GM12875 (cell line): ENCODE measurements at regions not wholly inside any gene's neighbourhood (a gene's known extent, or its start where the extent isn't known, plus 50 kb on each side); places are given as distances from the start of the nearest gene placed in this dataset.

Experiments used
- H3K4me3 ChIP-seq: one replicate; pipeline ENCODE4 v1.5.1; 2011; ENCODE audit warnings: low read depth, low read length, control low read depth
- CTCF ChIP-seq: IDR thresholded peaks from 2 replicates; pipeline ENCODE4 v1.5.1; 2011; ENCODE audit warnings: low read depth, mild to moderate bottlenecking, control low read depth, inconsistent platforms, low read length, moderate library complexity, borderline replicate concordance; ENCODE audit not compliant: insufficient read depth

- no peak overlapping the region for H3K4me3 ChIP-seq
- no peak for TF ChIP-seq CTCF
These were observed 71.7 kb upstream of the TTC14 start for GRCh38 chr3:180530276-180530675.

GRCh38 chr3:180531303-180532278 lies 70.4 kb upstream of the TTC14 start:
- no peak for TF ChIP-seq CTCF
- H3K4me3 ChIP-seq, result no peak overlapping the region

- TF ChIP-seq CTCF, result no peak
- H3K4me3 ChIP-seq, result no peak overlapping the region
These were observed 67.1 kb upstream of the TTC14 start for GRCh38 chr3:180534828-180535227.

- no peak for TF ChIP-seq CTCF
- H3K4me3 ChIP-seq, result no peak overlapping the region
These were observed 63.5 kb upstream of the TTC14 start for GRCh38 chr3:180538493-180538892.

GRCh38 chr3:180543877-180544276 lies 58.1 kb upstream of the TTC14 start:
- no peak for TF ChIP-seq CTCF
- no peak overlapping the region for H3K4me3 ChIP-seq

- TF ChIP-seq CTCF, result no peak
- no peak overlapping the region for H3K4me3 ChIP-seq
These were observed 55.1 kb upstream of the TTC14 start for GRCh38 chr3:180546863-180547262.

GRCh38 chr3:180548050-180548449 lies 53.9 kb upstream of the TTC14 start:
- TF ChIP-seq CTCF, result no peak

More at GRCh38 chr3:180548050-180548449, 53.9 kb upstream of the TTC14 start:
- no peak overlapping the region for H3K4me3 ChIP-seq
